Omental fat pad (tissue), 3 donors: ENCODE measurements at regions not wholly inside any gene's neighbourhood (a gene's known extent, or its start where the extent isn't known, plus 50 kb on each side); places are given as distances from the start of the nearest gene placed in this dataset.

Experiments used
- ATAC-seq: fragments of 150-250 bp; one replicate; pipeline ENCODE4 v1.9.1; 2016; ENCODE audit warnings: mild to moderate bottlenecking, moderate library complexity; ENCODE audit not compliant: low FRiP score
- DNase-seq: peaks from one replicate; pipeline ENCODE4 v3.0.0-alpha.2; 2019; ENCODE audit warnings: low spot score
- TF ChIP-seq, protein P1 (sequence below), 3 donors: fragments of 450-650 bp; IDR thresholded peaks; one replicate each; pipeline ENCODE4 v1.5.1; 2016 to 2017; ENCODE audit warnings: antibody characterized with exemption in 3 of 3, mild to moderate bottlenecking in 3 of 3, moderate library complexity in 2 of 3

DNA sequence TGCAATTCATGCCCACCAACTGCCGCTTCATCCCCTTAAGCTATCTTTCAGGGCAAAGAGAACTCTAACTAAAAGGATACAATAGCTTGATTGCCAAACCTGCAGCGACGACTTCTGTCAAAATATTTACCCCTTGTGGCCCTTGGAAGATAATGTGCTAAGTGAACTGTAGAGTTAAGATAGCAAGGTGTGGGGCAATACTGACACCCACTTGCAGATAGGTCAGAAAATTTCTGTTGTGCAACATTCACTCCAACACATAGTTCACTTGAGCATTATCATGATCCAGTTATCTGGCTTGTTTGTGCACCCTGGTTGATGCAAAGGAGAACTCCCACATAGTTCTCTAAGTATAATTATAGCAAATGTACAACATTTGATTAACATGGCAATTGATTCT lies 55.6 kb downstream of the RHOXF2B start:
- DNase-seq (no peak), ATAC-seq (no peak)
- TF ChIP-seq, protein P1, sequence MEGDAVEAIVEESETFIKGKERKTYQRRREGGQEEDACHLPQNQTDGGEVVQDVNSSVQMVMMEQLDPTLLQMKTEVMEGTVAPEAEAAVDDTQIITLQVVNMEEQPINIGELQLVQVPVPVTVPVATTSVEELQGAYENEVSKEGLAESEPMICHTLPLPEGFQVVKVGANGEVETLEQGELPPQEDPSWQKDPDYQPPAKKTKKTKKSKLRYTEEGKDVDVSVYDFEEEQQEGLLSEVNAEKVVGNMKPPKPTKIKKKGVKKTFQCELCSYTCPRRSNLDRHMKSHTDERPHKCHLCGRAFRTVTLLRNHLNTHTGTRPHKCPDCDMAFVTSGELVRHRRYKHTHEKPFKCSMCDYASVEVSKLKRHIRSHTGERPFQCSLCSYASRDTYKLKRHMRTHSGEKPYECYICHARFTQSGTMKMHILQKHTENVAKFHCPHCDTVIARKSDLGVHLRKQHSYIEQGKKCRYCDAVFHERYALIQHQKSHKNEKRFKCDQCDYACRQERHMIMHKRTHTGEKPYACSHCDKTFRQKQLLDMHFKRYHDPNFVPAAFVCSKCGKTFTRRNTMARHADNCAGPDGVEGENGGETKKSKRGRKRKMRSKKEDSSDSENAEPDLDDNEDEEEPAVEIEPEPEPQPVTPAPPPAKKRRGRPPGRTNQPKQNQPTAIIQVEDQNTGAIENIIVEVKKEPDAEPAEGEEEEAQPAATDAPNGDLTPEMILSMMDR (IDR thresholded peaks at IDR 0.05), result no peak

DNA sequence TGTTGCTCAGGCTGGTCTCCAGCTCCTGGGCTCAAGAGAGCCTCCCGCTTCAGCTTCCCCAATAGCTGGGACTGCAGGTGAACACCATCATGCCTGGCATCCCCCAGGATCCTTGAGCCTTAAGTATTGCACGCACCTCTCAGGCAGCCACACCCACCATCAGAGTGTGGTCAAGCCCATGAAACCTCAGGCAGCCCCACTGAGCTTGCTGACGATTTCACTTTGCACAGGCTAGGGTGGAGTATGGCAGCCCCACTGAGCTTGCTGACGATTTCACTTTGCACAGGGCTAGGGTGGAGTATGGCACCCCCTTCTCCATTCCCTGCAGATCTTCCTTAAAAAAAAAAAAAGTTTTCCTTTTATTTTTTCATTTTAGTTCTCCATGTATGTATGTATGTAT lies 57.2 kb downstream of the RHOXF2B start:
- ATAC-seq, result no peak
- TF ChIP-seq, protein P1 (IDR thresholded peaks at IDR 0.05), result no peak
- DNase-seq, result no peak

DNA sequence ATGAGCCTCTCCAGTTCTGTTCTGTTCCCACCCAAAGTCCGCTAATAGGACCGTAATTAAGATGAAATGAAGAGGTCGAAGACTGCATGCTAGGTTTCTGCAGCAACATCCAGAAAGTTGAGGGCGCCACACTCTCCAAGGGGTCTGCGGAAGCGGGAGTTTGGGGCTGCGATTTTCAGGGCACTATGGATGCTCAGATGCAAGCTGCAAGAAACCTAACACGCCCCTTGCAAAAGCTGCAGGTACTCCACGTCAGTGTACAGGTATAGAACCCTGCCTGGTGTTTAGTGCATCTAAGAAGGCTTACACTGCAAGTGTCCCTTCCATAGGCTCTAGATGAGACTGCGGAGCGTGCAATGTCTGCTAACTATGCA lies 61.4 kb downstream of the RHOXF2B start:
- ATAC-seq, result no peak
- DNase-seq, result no peak
- TF ChIP-seq, protein P1 (IDR thresholded peaks at IDR 0.05), result no peak

DNA sequence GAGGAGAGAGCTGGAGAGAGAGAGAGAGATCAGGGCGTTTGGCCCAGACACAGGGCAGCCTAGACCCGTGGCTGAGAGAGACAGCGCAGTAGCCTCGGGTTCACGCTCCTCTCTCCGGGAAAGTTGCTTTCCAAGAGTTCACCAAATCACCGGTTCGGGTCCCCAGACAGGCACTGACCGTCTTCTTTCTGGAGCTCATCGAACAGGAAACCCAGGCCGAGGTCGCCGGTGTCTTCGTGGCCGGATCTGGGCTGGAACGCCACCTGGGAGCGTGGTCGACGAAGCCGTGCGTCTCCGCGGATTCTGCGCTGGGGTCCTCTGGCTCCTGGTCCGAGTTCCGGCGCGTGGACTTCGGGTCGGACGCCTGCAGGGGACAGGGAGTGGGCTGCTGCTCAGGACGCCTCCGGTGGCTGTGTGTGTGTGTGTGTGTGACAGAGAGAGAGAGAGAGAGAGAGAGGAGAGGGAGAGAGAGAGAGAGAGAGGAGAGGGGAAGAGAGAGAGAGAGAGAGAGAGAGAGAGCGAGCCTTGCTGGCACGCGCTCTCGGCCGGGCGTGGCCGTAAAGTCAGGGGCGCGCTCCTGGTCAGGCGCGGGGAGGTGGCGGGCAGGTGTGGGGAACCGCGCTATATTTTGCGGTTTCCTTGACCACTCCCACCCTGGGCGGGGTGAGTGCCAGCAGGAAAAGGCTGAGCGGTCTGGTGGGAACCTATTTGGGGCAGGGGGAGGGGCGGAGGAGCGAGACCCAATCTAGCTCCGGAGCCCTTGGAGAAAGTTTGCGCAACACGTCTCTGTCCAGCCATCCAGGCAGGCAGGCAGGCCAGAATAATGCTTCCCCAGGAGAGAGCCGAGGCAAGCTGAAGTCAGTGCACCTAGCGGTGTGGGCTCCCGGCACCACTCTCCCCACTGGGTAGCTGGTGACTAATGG lies 62.1 kb downstream of the RHOXF2B start:
- no peak for DNase-seq
- TF ChIP-seq, protein P1 (IDR thresholded peaks at IDR 0.05), result no peak
- ATAC-seq, result peak; percentile 49

- no peak for ATAC-seq
- TF ChIP-seq, protein P1 (IDR thresholded peaks at IDR 0.05), result no peak
Measured at GRCh38 chrX:120014354-120015130, 62.9 kb downstream of the RHOXF2B start.

DNA sequence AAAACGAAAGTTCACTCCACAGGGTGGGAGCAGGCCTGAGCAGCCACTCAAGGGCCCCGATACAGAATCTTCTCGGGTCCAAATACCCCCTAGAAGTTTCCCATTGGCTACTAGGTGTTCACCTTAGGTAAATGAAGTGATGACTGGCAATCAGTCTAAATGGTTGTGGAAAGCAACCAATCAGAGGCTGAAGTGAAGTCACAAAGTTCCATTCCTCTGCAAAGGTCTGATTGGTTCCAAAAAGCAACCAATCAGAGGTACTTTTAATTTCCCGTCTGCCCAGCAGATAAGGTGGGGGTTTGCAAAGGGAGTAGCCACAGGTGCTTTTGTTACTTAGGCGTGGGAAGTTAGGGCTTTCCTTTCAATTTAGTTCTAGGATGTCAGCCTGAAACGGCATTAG lies 58.2 kb upstream of the NKAP start:
- DNase-seq (no peak), ATAC-seq (no peak)
- TF ChIP-seq, protein P1 (IDR thresholded peaks at IDR 0.05), result no peak

More at GRCh38 chrX:120014354-120015130, 62.9 kb downstream of the RHOXF2B start:
- no peak for DNase-seq
